AG04449 (cell line): ENCODE measurements at regions not wholly inside any gene's neighbourhood (a gene's known extent, or its start where the extent isn't known, plus 50 kb on each side); places are given as distances from the start of the nearest gene placed in this dataset.

Source experiments
- CTCF ChIA-PET: fragments of 350-600 bp; formaldehyde crosslinking; extraction: SDS; loops from one replicate; lab custom pipeline; 2021; ENCODE audit warnings: antibody characterized with exemption; lab: Yijun Ruan, JAX
- POLR2A ChIA-PET: fragments of 400-600, 350-600 bp; formaldehyde crosslinking; extraction: SDS; loops from one replicate; lab custom pipeline; 2020; ENCODE audit warnings: antibody characterized with exemption, inconsistent platforms; lab: Yijun Ruan, JAX
- DNase-seq: peaks from one replicate; pipeline ENCODE4 v3.0.0-alpha.2; 2010; ENCODE audit warnings: low read depth, low spot score
- H3K4me3 ChIP-seq: 2 replicates; pipeline ENCODE4 v1.5.1; 2011; ENCODE audit warnings: low read depth, mild to moderate bottlenecking, control low read depth, low read length
- CTCF ChIP-seq: IDR thresholded peaks from one replicate; pipeline ENCODE4 v1.5.1; 2011; ENCODE audit warnings: mild to moderate bottlenecking, moderate library complexity, low read length, control low read depth, inconsistent platforms; ENCODE audit not compliant: insufficient read depth; ENCODE audit errors: missing control alignments

DNA sequence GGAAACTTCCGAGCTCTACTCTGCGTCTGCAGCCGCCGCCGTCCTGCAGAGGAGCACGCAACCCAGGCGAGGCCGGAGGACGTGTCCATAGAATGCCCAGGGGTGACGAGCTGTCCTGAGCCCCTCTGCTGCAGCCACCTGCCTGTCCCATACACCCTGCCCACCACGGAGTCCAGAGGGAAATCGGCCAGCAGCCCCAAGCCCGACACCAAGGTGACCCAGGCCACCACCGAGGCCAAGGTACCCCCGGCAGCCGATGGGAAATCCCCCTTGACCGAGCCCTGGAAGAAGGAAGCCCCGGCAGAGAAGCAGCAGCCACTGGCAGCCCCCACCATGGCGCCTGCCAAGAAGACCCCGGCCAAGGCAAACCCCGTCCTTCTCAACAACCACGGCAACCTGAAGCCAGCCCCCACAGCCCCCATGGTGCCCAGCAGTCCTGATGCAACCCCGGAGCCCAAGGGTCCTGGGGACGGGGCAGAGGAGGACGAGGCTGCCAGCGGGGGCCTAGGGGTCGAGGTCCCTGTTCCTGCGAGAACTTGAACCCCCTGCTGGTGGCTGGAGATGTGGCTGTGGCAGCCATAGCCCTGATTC, 128.7 kb upstream of the C14orf180 start:
- no peak for TF ChIP-seq CTCF
- CTCF ChIA-PET: no interaction called here
- POLR2A ChIA-PET: no interaction called here
- no peak overlapping the region for H3K4me3 ChIP-seq
- no peak for DNase-seq

GRCh38 chr14:104451474-104451873, 128.1 kb upstream of the C14orf180 start:
- ChIA-PET POLR2A (no interaction called here), CTCF (no interaction called here)
- DNase-seq: no peak
- no peak for TF ChIP-seq CTCF
- no peak overlapping the region for H3K4me3 ChIP-seq

- ChIA-PET POLR2A (no interaction called here), CTCF (no interaction called here)
- H3K4me3 ChIP-seq: no peak overlapping the region
- no peak for TF ChIP-seq CTCF
- DNase-seq: no peak
These were observed 120.7 kb upstream of the C14orf180 start for GRCh38 chr14:104458845-104459244.

DNA sequence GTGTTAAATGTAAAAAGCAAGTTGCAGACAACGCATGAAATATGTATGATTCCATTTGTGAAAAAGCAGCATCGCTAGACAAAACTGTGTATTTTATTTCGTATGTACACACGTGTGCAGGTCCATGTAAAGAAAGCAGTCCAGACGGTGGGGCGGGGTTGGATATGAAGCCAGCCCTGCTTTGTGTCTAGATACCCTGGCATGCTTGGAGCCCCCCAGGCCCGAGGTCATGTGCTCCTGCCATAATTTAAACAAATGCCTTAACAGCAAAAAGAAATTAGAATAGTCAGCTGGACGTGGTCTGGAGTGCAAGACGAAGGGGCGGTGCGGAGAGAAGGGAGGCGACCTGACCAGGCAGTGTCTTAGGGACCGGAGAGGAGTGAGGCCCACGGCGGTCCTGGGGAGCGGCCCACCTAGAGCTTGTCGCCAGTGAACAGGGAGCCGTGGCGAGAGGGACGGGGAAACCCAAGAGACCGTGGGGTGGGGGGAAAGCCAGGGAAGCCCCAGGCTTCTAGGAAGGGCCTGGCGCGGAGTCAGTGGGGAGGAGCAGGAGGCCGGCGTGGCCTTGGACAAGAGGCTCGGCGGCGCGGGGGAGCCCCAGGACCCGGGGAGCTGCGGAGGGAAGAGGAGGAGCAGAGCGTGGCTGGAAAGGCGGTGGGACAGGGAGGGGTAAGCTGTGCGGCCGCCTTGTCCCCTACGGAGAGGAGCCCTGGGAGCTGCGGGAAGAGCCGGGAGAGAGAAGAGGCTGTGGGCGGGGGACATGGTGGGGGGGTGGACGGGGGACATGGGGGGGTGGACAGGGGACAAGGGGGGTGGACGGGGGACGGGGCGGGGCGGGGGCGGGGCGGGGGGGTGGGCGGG, 118.5 kb upstream of the C14orf180 start:
- ChIA-PET POLR2A (no interaction called here), CTCF (no interaction called here)
- DNase-seq: no peak
- TF ChIP-seq CTCF: no peak
- H3K4me3 ChIP-seq: no peak overlapping the region

DNA sequence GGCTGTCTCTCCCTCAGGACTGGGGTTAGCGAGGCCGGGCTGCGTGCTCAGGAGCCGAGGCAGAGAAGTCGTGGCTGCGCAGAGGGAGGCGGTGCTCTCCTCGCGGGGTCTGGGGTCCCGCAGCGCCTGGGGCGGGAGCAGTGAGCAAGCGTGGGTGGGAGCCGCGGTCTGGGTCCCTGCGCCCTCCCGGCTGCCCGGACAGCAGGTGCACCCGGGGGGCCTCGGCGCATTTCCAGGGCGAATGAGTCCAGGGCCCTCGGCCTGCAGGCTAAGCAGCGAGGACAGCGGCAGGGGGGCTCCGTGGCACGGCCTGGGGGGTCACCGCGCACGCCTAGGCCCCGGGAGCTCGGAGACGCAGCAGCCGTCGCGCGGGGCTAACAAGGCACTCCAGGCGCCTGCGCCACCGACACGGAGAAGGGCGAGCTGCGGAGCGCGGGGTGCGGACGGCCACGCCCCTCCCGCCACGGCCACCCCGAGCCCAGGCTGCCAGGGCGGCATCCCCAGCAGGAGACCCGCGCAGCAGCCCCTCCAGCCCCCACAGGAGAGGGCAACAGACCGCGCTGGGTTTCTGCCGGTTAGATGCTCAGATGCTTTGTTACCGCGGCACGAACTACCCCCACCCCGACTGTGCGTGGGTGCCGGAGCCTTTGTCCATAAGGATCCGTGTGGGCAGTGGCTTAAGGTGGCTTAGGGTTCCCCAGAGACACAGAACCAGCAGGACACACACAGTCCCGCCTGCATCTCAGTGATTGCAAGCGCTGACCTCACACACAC, 117.7 kb upstream of the C14orf180 start:
- CTCF ChIA-PET: no interaction called here
- no peak overlapping the region for H3K4me3 ChIP-seq
- POLR2A ChIA-PET: no interaction called here
- TF ChIP-seq CTCF: no peak
- DNase-seq: no peak
